Pancreas (tissue), 10 donors: ENCODE measurements at regions not wholly inside any gene's neighbourhood (a gene's known extent, or its start where the extent isn't known, plus 50 kb on each side); places are given as distances from the start of the nearest gene placed in this dataset.

ENCODE experiments used
- ATAC-seq, 4 donors: fragments of 200-7000 bp; cut with Tn5 transposase; one replicate each; pipeline versions ENCODE4 v1.8.0 to v1.9.1; 2020; ENCODE audit warnings: mild to moderate bottlenecking in 4 of 4, moderate library complexity in 4 of 4
- DNase-seq, 6 donors: peaks; one replicate each; pipeline ENCODE4 v3.0.0-alpha.2; 2020
- FAIRE-seq: peaks from 2 replicates; lab custom pipeline; 2012; peaks lifted over from hg19 to GRCh38; lab: Jason Lieb, UNC
- H3K27ac ChIP-seq, 4 donors: fragments of 200-600 bp; sonication (generic); 1 replicate in 3 of 4; 2 replicates in 1 of 4; pipeline versions ENCODE4 v1.5.0 to v1.8.0; 2020
- H3K27me3 ChIP-seq, 4 donors: fragments of 200-600 bp; one replicate each; pipeline ENCODE4 v1.8.0; 2021
- H3K36me3 ChIP-seq, 3 donors: fragments of 200-600 bp; sonication (generic) in 1 of 3; one replicate each; pipeline versions ENCODE4 v1.5.0 to v1.8.0; 2020 to 2021
- H3K4me1 ChIP-seq, 3 donors: fragments of 200-600 bp; one replicate each; pipeline ENCODE4 v1.8.0; 2021
- H3K4me3 ChIP-seq, 4 donors: fragments of 200-600 bp; sonication (generic) in 2 of 4; one replicate each; pipeline versions ENCODE4 v1.5.0 to v1.8.0; 2020 to 2021
- H3K9me3 ChIP-seq, 4 donors: fragments of 200-600 bp; one replicate each; pipeline ENCODE4 v1.8.0; 2021
- CTCF ChIP-seq, 4 donors: fragments of 200-600 bp; sonication (generic) in 3 of 4; IDR thresholded peaks; one replicate each; pipeline versions ENCODE4 v1.5.0 to v1.8.0; 2021; ENCODE audit warnings: antibody characterized with exemption in 4 of 4
- WGBS, 2 donors: extraction: QIAGEN DNeasy Blood & Tissue Kit; methylation state at CpG; one replicate each; pipeline ENCODE4 v1.1.7; 2013; 5-methylcytosine and 5-hydroxymethylcytosine counted together
- intact Hi-C, 3 donors: fragments of 100-400 bp; cut with DNase I; formaldehyde crosslinking; loops; one replicate each; pipeline versions ENCODE4 v1.11.1 to v1.14.2; 2022
- donor health status: healthy with polysubstance abuse.
- donor health status: DM: no; HTN: no; CAD: no; lungs with moderate emphysema.
- donor health status: DM: no; HTN: no; CAD: no.
- donor health status: control.
- donor health status: control.
- donor health status: Bipolar disorder and iron deficiency.
- donor health status: DM: yes; HTN: yes; CAD: no.
- donor health status: DM: no; HTN: no; CAD: no.
- donor health status: DM: no; HTN: no; CAD: no.
- donor health status: DM: yes; HTN: yes; CAD: no.

- WGBS, 2 donors: 78 to 89% methylated on average over 8 of the region's 8 CpGs
- no peak for DNase-seq
- Histone ChIP-seq H3K9me3 (no peaks in the 10 kb centered on the region), H3K27me3 (no peaks in the 10 kb centered on the region), H3K4me1 (no peaks in the 10 kb centered on the region), H3K27ac (no peak overlapping the region), H3K36me3 (no peaks in the 10 kb centered on the region), H3K4me3 (no peak overlapping the region)
- no peak for ATAC-seq
- FAIRE-seq: no peak
- no peak for TF ChIP-seq CTCF (IDR thresholded peaks at IDR 0.05)
- intact Hi-C loops: no loop called here
Observed at GRCh38 chr10:118485641-118486040, 109.8 kb downstream of the PRLHR start.

- DNase-seq: no peak
- FAIRE-seq: no peak
- Histone ChIP-seq H3K4me3 (no peak overlapping the region), H3K4me1 (no peaks in the 10 kb centered on the region), H3K36me3 (no peaks in the 10 kb centered on the region), H3K27ac (no peak overlapping the region), H3K9me3 (no peaks in the 10 kb centered on the region), H3K27me3 (no peaks in the 10 kb centered on the region)
- intact Hi-C loops: no loop called here
- 72 to 78% methylated on average over 5 of the region's 5 CpGs for WGBS, 2 donors
- ATAC-seq: no peak
- TF ChIP-seq CTCF (IDR thresholded peaks at IDR 0.05): no peak
Observed at GRCh38 chr10:118484152-118484871, 111.1 kb downstream of the PRLHR start.

- FAIRE-seq (no peak), DNase-seq (no peak), ATAC-seq (no peak)
- Histone ChIP-seq H3K4me1 (no peaks in the 10 kb centered on the region), H3K36me3 (no peaks in the 10 kb centered on the region), H3K27ac (no peak overlapping the region), H3K9me3 (no peaks in the 10 kb centered on the region), H3K4me3 (no peak overlapping the region), H3K27me3 (no peaks in the 10 kb centered on the region)
- intact Hi-C loops: no loop called here
- no peak for TF ChIP-seq CTCF (IDR thresholded peaks at IDR 0.05)
- WGBS, 2 donors: 73 to 81% methylated on average over 6 of the region's 6 CpGs
Observed at GRCh38 chr10:118483496-118483895, 112.0 kb downstream of the PRLHR start.

- no peaks in the 10 kb centered on the region for H3K9me3 ChIP-seq
- FAIRE-seq (no peak), ATAC-seq (no peak), DNase-seq (no peak)
- H3K27me3 ChIP-seq: no peaks in the 10 kb centered on the region
- no peaks in the 10 kb centered on the region for H3K4me1 ChIP-seq
- TF ChIP-seq CTCF (IDR thresholded peaks at IDR 0.05): no peak
- H3K36me3 ChIP-seq: no peaks in the 10 kb centered on the region
- no peak overlapping the region for H3K4me3 ChIP-seq
- WGBS, 2 donors: 66 to 71% methylated on average over 17 of the region's 17 CpGs
- intact Hi-C loops: no loop called here
- no peak overlapping the region for H3K27ac ChIP-seq
Observed at GRCh38 chr10:118482393-118483331, 112.8 kb downstream of the PRLHR start.
